ENCODE measurements at regions not wholly inside any gene's neighbourhood (a gene's known extent, or its start where the extent isn't known, plus 50 kb on each side); places are given as distances from the start of the nearest gene placed in this dataset.

- no peak for TF ChIP-seq CTCF (conservative IDR thresholded peaks at IDR 0.05; ENCODE audit: low read depth in 2 of 2)
- no peak for TF ChIP-seq POLR2AphosphoS5 (IDR thresholded peaks at IDR 0.05; ENCODE audit: low read depth)
These were observed 186.2 kb upstream of the LYZL1 start (continued) for GRCh38 chr10:29102636-29103035.

- H3K4me3 ChIP-seq: no peak overlapping the region
- peaks cover 2% of the 10 kb centered on the region; the same call in 1 of the 3 replicates for H3K4me1 Mint-ChIP-seq
- TF ChIP-seq POLR2AphosphoS5 (IDR thresholded peaks at IDR 0.05; ENCODE audit: low read depth): no peak
- no peak for TF ChIP-seq CTCF (conservative IDR thresholded peaks at IDR 0.05; ENCODE audit: low read depth in 2 of 2)
- TF ChIP-seq NANOG (IDR thresholded peaks at IDR 0.05; ENCODE audit: borderline replicate concordance): no peak
- no peak for TF ChIP-seq STAT1 (IDR thresholded peaks at IDR 0.05; ENCODE audit: unreplicated experiment)
- TF ChIP-seq CREB1 (CRISPR knock-in tag; IDR thresholded peaks at IDR 0.05; ENCODE audit: low read depth): no peak
- no peak for TF ChIP-seq EZH2phosphoT487 (IDR thresholded peaks at IDR 0.05; ENCODE audit: unreplicated experiment)
- TF ChIP-seq EZH2 (IDR thresholded peaks at IDR 0.05; ENCODE audit: low read depth, unreplicated experiment): no peak
- TF ChIP-seq ZNF331 (CRISPR knock-in tag; IDR thresholded peaks at IDR 0.05; ENCODE audit: low read depth): no peak
- TF ChIP-seq, protein P1, sequence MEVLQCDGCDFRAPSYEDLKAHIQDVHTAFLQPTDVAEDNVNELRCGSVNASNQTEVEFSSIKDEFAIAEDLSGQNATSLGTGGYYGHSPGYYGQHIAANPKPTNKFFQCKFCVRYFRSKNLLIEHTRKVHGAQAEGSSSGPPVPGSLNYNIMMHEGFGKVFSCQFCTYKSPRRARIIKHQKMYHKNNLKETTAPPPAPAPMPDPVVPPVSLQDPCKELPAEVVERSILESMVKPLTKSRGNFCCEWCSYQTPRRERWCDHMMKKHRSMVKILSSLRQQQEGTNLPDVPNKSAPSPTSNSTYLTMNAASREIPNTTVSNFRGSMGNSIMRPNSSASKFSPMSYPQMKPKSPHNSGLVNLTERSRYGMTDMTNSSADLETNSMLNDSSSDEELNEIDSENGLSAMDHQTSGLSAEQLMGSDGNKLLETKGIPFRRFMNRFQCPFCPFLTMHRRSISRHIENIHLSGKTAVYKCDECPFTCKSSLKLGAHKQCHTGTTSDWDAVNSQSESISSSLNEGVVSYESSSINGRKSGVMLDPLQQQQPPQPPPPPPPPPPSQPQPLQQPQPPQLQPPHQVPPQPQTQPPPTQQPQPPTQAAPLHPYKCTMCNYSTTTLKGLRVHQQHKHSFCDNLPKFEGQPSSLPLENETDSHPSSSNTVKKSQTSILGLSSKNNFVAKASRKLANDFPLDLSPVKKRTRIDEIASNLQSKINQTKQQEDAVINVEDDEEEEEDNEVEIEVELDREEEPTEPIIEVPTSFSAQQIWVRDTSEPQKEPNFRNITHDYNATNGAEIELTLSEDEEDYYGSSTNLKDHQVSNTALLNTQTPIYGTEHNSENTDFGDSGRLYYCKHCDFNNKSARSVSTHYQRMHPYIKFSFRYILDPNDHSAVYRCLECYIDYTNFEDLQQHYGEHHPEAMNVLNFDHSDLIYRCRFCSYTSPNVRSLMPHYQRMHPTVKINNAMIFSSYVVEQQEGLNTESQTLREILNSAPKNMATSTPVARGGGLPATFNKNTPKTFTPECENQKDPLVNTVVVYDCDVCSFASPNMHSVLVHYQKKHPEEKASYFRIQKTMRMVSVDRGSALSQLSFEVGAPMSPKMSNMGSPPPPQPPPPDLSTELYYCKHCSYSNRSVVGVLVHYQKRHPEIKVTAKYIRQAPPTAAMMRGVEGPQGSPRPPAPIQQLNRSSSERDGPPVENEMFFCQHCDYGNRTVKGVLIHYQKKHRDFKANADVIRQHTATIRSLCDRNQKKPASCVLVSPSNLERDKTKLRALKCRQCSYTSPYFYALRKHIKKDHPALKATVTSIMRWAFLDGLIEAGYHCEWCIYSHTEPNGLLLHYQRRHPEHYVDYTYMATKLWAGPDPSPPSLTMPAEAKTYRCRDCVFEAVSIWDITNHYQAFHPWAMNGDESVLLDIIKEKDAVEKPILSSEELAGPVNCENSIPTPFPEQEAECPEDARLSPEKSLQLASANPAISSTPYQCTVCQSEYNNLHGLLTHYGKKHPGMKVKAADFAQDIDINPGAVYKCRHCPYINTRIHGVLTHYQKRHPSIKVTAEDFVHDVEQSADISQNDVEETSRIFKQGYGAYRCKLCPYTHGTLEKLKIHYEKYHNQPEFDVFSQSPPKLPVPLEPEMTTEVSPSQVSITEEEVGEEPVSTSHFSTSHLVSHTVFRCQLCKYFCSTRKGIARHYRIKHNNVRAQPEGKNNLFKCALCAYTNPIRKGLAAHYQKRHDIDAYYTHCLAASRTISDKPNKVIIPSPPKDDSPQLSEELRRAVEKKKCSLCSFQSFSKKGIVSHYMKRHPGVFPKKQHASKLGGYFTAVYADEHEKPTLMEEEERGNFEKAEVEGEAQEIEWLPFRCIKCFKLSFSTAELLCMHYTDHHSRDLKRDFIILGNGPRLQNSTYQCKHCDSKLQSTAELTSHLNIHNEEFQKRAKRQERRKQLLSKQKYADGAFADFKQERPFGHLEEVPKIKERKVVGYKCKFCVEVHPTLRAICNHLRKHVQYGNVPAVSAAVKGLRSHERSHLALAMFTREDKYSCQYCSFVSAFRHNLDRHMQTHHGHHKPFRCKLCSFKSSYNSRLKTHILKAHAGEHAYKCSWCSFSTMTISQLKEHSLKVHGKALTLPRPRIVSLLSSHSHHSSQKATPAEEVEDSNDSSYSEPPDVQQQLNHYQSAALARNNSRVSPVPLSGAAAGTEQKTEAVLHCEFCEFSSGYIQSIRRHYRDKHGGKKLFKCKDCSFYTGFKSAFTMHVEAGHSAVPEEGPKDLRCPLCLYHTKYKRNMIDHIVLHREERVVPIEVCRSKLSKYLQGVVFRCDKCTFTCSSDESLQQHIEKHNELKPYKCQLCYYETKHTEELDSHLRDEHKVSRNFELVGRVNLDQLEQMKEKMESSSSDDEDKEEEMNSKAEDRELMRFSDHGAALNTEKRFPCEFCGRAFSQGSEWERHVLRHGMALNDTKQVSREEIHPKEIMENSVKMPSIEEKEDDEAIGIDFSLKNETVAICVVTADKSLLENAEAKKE (CRISPR knock-in tag; IDR thresholded peaks at IDR 0.05): no peak
- no peak for TF ChIP-seq ZNF114 (CRISPR knock-in tag; IDR thresholded peaks at IDR 0.05)
- no peak for TF ChIP-seq JUNB (IDR thresholded peaks at IDR 0.05; ENCODE audit: unreplicated experiment)
These were observed 184.0 kb upstream of the LYZL1 start for GRCh38 chr10:29104661-29105399.

More at GRCh38 chr10:29104661-29105399, 184.0 kb upstream of the LYZL1 start:
- peaks cover 13% of the 10 kb centered on the region for H3K9me2 ChIP-seq (ENCODE audit: insufficient read depth)
- H3K4me3 Mint-ChIP-seq: no peak overlapping the region
- DNase-seq (ENCODE audit: low spot score) (no peak), ATAC-seq (no peak)
- peaks cover 7% of the 10 kb centered on the region; the same call in 2 of the 3 replicates for H3K9me3 Mint-ChIP-seq
- no peaks in the 10 kb centered on the region for H3K79me2 ChIP-seq (replicated peaks; ENCODE audit: insufficient read depth)
- H3K4me2 ChIP-seq: no peak overlapping the region
- no peak overlapping the region for H3K27ac Mint-ChIP-seq
- no peak overlapping the region for H3K27ac ChIP-seq (ENCODE audit: low read depth)
- no peak overlapping the region for H2AFZ ChIP-seq
- H3K27me3 Mint-ChIP-seq (ENCODE audit: insufficient read depth, low read depth, poor library complexity): peaks cover 3% of the 10 kb centered on the region
- no peaks in the 10 kb centered on the region for H4K20me1 ChIP-seq (replicated peaks; ENCODE audit: insufficient read depth)
- no peaks in the 10 kb centered on the region for H3K27me3 ChIP-seq (ENCODE audit: insufficient read depth)
- H3K4me1 ChIP-seq (ENCODE audit: insufficient read depth): no peaks in the 10 kb centered on the region
- no peaks in the 10 kb centered on the region for H3K36me3 Mint-ChIP-seq (ENCODE audit: low read depth)
- H3K36me3 ChIP-seq (ENCODE audit: insufficient read depth): no peaks in the 10 kb centered on the region
- no peaks in the 10 kb centered on the region for H3F3A ChIP-seq (replicated peaks; ENCODE audit: low read depth)

Measured in GM23338 (cell line).